HG02852 (cell line): ENCODE measurements at regions not wholly inside any gene's neighbourhood (a gene's known extent, or its start where the extent isn't known, plus 50 kb on each side); places are given as distances from the start of the nearest gene placed in this dataset.
"Not testable (repeated sequence)": the region's sequence is repeated elsewhere in the genome, so short reads cannot be mapped to it uniquely, and the experiment has no call there.

Experiments used
- ATAC-seq: cut with Tn5 transposase; IDR thresholded peaks from one replicate; pipeline ENCODE4 v1.9.1; 2021; ENCODE audit warnings: mild to moderate bottlenecking, moderate library complexity; ENCODE audit not compliant: unreplicated experiment

- no peak for ATAC-seq
Observed at GRCh38 chr2:182548031-182548950, 121.5 kb upstream of the PDE1A start.

DNA sequence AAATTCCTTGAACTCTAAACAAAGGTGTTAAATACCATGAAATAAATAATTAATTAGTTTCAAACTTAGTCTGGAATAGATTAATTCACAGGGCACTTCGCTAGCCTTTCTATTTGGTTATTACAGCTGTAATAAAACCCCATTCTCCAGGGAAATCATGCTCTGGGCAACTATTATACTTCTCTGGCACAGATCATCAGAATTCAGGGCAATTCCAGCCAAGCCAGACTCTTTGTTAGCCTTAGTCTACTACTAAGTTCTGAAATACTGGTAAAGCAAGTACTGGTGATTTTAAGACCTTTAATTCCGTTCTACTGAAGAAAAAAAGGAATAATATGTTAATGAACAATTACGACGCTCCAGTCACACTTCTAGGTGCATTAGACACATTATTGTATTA lies 123.4 kb upstream of the PDE1A start:
- no peak for ATAC-seq

- ATAC-seq = not testable (repeated sequence)
Observed at GRCh38 chr2:182552232-182552631, 125.4 kb upstream of the PDE1A start.

DNA sequence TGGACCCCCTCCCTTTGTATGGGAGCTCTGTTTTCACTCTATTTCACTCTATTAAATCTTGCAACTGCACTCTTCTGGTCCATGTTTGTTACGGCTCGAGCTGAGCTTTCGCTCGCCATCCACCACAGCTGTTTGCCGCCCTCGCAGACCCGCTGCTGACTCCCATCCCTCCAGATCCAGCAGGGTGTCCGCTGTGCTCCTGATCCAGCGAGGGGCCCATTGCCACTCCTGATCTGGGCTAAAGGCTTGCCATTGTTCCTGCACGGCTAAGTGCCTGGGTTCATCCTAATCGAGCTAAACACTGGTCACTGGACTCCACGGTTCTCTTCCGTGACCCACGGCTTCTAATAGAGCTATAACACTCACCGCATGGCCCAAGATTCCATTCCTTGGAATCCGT lies 125.9 kb upstream of the PDE1A start:
- ATAC-seq = not testable (repeated sequence)

- peak; percentile 99 for ATAC-seq
Observed at GRCh38 chr2:182553483-182553882, 126.6 kb upstream of the PDE1A start.

DNA sequence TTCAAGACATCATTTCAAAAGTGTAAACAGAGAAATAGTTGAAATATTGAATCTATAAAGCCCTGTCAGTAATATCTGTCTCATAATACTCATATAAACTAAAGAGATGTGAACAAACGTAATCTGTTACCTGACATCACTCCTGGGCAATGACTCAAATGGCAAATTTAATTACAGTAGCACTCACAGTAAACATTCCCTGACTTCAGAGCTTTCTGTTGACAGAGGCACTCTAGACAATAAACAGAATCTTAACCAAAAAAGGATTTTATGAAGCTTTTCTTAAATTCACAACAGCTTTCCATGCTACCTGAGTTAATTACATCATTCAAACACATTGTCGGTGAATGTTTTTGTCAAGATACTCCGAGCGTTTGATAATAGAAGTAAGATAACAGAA lies 128.1 kb upstream of the PDE1A start:
- no peak for ATAC-seq

- ATAC-seq = no peak
Observed at GRCh38 chr2:182558564-182558963, 131.7 kb upstream of the PDE1A start.

DNA sequence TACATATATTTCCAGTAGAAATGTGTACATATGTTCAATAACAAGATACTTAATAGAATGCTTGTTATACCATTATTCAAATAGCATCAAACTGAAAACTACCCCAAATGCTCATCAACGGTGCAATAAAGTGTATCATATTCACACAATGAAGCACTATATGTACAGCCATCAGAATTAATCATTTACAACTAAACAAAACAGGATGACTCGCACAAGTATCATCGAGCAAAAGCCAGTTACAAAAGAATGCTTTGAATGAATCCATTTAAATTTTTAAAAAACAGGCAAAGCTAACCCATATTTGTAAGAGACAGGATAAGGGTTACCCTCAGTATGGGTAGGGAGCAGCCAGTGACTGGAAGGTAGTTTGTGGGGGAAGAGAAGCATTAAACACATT lies 132.8 kb upstream of the PDE1A start:
- no peak for ATAC-seq

- no peak for ATAC-seq
Observed at GRCh38 chr2:182565911-182566567, 139.2 kb upstream of the PDE1A start.

GRCh38 chr2:182573553-182573952 lies 142.5 kb upstream of the DNAJC10 start:
- no peak for ATAC-seq

DNA sequence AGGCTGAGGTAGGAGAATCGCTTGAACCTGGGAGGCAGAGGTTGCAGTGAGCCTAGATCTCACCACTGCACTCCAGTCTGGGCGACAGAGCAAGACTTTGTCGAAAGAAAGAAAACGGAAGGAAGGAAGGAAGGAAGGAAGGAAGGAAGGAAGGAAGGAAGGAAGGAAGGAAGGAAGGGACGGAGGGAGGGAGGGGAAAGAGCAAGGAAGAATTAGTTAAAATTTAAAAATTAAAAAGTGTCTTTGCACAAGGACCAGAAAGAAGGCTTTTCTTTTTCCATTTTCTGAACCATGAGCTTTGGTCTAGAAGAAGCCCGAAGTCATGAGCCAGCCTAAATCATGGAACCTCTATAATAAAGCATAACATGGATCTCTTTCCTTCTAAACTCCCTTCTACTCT lies 138.2 kb upstream of the DNAJC10 start:
- ATAC-seq = no peak

DNA sequence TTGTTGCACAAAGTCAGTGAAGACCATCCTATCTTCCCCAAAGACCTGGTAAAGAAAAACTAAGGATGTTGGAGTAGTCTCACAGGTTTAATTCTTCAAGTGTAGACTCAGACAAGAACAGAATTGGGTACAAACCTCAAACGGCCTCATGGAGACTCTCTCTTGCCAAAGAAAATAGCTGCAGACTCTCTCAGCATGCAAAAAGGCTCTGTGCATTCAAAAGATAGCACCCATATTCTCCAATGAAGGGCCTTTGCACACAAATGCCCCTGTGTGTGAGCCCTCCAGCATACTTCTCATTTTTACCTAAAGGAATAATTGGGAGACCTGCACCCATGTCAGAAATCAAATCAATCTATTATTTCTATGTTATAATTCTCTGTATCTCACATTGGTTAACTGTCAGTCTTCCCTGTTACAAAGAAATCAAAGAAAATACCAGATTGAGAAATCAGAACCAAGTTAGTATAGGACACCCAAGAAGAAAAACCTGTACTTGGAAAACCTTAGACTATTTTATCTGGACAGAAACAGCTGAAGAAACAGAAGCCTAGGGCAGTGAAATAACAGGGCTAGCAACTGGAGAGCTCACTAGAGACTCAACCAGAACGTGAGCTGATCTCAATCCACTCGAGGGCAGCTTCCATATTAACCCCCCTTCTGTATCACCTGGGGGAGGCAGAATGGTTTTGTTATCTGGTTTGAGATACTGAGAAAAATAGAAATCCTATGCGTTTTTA lies 134.7 kb upstream of the DNAJC10 start:
- ATAC-seq = no peak

- no peak for ATAC-seq
Observed at GRCh38 chr2:182584462-182584861, 131.6 kb upstream of the DNAJC10 start.

GRCh38 chr2:182585001-182585400 lies 131.1 kb upstream of the DNAJC10 start:
- ATAC-seq = no peak

GRCh38 chr2:182585430-182585829 lies 130.6 kb upstream of the DNAJC10 start:
- ATAC-seq = no peak

- no peak for ATAC-seq
Observed at GRCh38 chr2:182586426-182586825, 129.6 kb upstream of the DNAJC10 start.

- no peak for ATAC-seq
Observed at GRCh38 chr2:182587831-182588230, 128.2 kb upstream of the DNAJC10 start.

DNA sequence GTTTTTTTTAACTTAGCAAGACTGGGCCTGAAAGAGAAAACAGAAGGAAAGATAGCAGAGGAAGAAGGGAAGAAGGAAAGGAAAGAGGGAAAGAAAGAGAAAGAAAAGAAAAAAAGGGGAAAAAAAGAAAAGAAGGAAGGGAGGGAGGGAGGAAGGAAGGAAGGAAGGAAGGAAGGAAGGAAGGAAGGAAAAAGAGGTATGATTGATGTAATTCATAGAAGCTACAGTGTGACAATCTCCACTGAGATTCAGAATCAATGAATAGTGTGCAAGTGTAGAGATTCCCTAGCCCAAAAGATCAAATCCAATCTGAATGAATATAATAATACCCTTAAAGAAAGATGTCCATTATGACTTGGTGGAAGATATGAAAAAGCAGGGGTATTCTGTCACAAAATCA lies 126.9 kb upstream of the DNAJC10 start:
- ATAC-seq = no peak

- ATAC-seq = no peak
Observed at GRCh38 chr2:182591774-182592173, 124.3 kb upstream of the DNAJC10 start.

GRCh38 chr2:182592691-182593393 lies 123.2 kb upstream of the DNAJC10 start:
- no peak for ATAC-seq

DNA sequence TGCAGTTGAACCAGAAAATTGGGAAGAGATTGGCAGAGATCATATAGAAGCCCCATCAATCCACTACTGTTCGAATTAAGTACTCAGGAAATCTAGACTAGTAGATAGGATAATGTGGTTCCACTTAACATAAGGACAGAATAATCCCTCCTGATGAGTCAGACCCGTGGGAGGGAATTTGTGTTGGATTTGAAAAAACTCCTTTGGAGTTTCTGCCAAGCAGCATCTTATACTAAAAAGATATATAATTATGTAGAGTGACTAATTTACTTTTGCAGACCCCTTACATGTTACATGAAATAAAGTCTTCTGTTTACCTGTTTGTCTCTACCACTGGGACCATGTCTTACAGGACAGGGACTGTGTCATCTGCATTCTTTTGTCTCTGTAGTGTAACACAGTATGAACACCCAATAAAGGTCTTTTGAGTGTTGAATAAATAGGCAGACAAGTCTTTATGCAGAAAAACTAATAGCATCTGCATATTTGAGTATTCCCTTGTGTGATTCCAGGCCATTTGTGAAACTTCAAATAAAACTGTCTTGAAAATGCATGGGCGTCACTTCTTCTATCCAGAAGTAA lies 122.6 kb upstream of the DNAJC10 start:
- no peak for ATAC-seq
